ENCODE measurements at regions not wholly inside any gene's neighbourhood (a gene's known extent, or its start where the extent isn't known, plus 50 kb on each side); places are given as distances from the start of the nearest gene placed in this dataset.

DNA sequence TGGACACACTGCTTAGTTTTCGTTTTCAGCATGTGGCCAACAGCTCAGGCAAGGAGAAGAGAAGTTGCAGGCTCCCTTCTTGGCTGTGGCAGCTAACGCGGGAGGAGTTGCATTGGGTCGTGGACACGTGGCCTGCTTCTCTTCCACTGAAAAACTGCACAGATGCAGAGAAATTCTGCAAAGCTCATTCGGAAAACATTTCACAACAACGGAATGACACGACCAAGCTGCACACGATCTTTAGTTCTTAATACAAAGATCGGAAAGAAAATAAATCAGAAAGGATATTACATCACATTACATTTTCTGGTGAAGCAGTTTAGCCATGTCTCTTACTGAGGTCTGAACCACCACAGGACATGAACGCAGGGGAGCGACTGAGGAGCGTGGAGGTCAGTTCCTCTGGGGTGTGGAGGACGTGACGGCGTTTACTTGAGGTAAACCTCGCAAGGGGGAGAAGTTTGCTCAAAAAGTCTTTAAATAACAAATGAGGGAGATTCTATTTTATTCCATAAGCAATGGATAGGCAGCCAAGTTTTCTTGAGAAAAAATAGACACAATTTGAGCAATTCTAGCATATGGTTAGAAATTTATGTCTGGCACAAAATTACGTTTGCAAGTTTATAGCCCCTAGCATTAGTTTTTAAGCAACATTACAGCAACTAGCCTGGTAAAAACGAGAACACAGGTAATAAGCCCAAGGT is 178.3 kb downstream of the THBS2 start:
- H3K27ac Mint-ChIP-seq, result no peak overlapping the region
- H3K9me3 Mint-ChIP-seq, result no peaks in the 10 kb centered on the region
- no peak overlapping the region for H3K4me3 Mint-ChIP-seq
- DNase-seq (ENCODE audit: low spot score in 2 of 2, unreplicated experiment in 2 of 2), result no peak
- H3K27me3 Mint-ChIP-seq (ENCODE audit: low read depth), result peaks cover 1% of the 10 kb centered on the region
- no peaks in the 10 kb centered on the region for H3K4me1 Mint-ChIP-seq
- TF ChIP-seq, protein P1, sequence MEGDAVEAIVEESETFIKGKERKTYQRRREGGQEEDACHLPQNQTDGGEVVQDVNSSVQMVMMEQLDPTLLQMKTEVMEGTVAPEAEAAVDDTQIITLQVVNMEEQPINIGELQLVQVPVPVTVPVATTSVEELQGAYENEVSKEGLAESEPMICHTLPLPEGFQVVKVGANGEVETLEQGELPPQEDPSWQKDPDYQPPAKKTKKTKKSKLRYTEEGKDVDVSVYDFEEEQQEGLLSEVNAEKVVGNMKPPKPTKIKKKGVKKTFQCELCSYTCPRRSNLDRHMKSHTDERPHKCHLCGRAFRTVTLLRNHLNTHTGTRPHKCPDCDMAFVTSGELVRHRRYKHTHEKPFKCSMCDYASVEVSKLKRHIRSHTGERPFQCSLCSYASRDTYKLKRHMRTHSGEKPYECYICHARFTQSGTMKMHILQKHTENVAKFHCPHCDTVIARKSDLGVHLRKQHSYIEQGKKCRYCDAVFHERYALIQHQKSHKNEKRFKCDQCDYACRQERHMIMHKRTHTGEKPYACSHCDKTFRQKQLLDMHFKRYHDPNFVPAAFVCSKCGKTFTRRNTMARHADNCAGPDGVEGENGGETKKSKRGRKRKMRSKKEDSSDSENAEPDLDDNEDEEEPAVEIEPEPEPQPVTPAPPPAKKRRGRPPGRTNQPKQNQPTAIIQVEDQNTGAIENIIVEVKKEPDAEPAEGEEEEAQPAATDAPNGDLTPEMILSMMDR (IDR thresholded peaks at IDR 0.05; ENCODE audit: unreplicated experiment), result no peak
- H3K36me3 Mint-ChIP-seq, result no peaks in the 10 kb centered on the region

DNA sequence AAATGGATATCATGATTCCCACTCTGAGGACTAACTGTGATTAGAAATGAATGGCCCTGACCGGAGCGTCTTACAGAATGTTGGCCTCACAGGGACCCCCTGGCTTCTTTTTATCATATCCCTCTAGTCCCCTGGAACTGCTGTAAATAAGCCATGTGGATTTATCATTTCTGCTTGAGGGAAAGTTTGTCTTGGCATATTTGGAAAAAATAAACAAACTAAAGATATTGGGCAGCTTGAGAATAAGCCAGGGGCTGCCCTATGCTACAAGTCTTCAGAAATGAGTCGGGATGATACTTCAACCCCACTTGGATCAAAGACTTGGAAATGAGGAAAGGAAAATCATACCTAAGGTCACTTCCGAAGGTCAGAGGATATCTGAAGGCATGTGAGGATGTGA is 179.1 kb downstream of the THBS2 start:
- H3K27ac Mint-ChIP-seq, result no peak overlapping the region
- no peaks in the 10 kb centered on the region for H3K4me1 Mint-ChIP-seq
- DNase-seq (ENCODE audit: low spot score in 2 of 2, unreplicated experiment in 2 of 2), result no peak
- no peak overlapping the region for H3K4me3 Mint-ChIP-seq
- peaks cover 1% of the 10 kb centered on the region for H3K27me3 Mint-ChIP-seq (ENCODE audit: low read depth)
- TF ChIP-seq, protein P1 (IDR thresholded peaks at IDR 0.05; ENCODE audit: unreplicated experiment), result no peak
- no peaks in the 10 kb centered on the region for H3K9me3 Mint-ChIP-seq
- H3K36me3 Mint-ChIP-seq, result no peaks in the 10 kb centered on the region

DNA sequence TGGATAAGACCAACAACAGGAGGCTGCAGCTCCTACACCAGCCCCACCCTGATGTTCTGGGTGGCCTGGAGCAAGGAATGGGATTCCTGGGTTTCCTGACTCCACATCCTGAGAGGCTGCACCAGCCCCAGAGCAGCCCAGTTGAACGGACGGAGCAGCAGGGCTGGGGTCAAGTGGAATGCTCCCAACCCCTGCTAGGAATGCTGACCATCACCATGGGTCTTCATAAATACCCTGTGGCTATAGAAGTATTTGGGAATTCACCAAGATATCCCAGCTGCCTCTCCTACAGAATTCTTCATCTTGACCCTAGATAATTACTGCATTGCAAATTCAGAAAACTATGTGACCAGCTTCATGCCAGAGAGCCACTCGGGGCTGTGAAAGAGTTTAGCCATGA is 180.3 kb downstream of the THBS2 start:
- no peak for DNase-seq (ENCODE audit: low spot score in 2 of 2, unreplicated experiment in 2 of 2)
- Mint-ChIP-seq H3K9me3 (no peaks in the 10 kb centered on the region), H3K4me3 (no peak overlapping the region), H3K36me3 (no peaks in the 10 kb centered on the region), H3K27me3 (ENCODE audit: low read depth) (no peaks in the 10 kb centered on the region), H3K4me1 (no peaks in the 10 kb centered on the region), H3K27ac (no peak overlapping the region)
- TF ChIP-seq, protein P1 (IDR thresholded peaks at IDR 0.05; ENCODE audit: unreplicated experiment), result no peak

DNA sequence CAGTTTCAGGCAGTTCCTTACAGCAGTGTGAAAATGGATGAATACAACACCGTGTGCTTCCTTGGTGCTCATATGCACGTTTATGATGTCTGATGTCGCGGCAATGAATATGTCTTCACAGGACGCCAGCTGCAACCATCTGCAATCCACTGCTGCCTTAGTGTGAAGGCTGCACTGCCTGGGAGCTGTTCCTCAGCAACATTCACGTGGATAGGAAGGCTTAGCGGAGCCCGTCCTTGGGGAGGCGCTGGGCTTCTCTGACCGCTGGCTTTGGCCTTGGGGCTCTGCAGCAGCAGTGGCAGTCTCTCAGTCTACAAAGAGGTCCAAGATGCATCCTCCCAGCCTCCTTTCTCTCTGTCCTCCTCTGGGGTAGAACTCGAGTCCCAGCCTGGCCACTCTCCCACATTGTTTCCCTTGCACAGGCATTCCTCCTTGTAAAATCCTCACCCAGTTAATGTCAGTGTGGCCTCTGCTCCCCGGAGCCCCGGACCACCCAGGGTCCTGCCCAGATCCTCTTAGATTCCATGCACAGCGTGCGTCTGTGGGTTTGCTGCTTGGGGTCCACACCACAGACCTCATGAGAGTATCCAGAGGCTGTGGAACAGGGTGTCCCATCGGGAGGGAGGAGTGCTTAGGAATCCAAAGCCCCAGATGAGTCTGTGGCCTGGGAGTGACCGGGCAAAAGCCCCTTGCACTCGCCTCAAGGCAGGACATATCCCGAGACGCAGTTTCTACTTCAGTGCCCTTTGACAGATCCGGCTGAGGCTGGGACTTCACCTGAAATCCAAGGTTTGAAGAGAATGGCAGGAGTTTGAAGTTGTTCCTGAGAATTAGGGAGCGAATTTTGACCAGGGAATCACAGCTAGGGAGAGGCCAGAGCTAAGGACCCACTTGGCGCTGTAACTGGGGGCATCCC is 181.3 kb downstream of the THBS2 start:
- Mint-ChIP-seq H3K27ac (no peak overlapping the region), H3K9me3 (peaks cover under 1% of the 10 kb centered on the region), H3K36me3 (no peaks in the 10 kb centered on the region), H3K4me3 (no peak overlapping the region), H3K4me1 (no peaks in the 10 kb centered on the region), H3K27me3 (ENCODE audit: low read depth) (no peaks in the 10 kb centered on the region)
- no peak for DNase-seq (ENCODE audit: low spot score in 2 of 2, unreplicated experiment in 2 of 2)
- TF ChIP-seq, protein P1 (IDR thresholded peaks at IDR 0.05; ENCODE audit: unreplicated experiment), result no peak

DNA sequence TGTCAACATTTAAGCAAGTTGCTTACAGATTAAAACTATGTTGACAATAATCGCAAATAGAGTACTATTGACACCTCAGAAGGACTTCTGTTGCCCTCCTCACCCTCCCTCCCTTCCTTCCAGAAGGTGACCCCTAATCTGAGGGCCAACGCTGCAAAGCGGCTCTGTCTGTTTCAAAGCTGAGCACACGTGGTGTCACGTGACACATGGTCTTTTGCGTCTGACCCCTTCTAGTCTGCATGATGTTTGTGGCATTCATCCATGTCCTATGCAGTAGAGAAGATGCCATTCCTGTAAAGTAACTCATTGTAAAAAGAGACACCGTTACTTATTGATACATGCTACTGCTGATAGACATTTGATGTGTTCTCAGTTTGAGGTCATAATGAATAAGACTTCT is 182.3 kb downstream of the THBS2 start:
- no peak for DNase-seq (ENCODE audit: low spot score in 2 of 2, unreplicated experiment in 2 of 2)
- peaks cover 3% of the 10 kb centered on the region for H3K9me3 Mint-ChIP-seq
- H3K27ac Mint-ChIP-seq, result no peak overlapping the region
- H3K4me1 Mint-ChIP-seq, result no peaks in the 10 kb centered on the region
- TF ChIP-seq, protein P1 (IDR thresholded peaks at IDR 0.05; ENCODE audit: unreplicated experiment), result no peak
- H3K4me3 Mint-ChIP-seq, result no peak overlapping the region
- no peaks in the 10 kb centered on the region for H3K36me3 Mint-ChIP-seq
- no peaks in the 10 kb centered on the region for H3K27me3 Mint-ChIP-seq (ENCODE audit: low read depth)
